Trophoblast cell (in vitro differentiated cells and primary cell): ENCODE measurements at regions not wholly inside any gene's neighbourhood (a gene's known extent, or its start where the extent isn't known, plus 50 kb on each side); places are given as distances from the start of the nearest gene placed in this dataset.

Source experiments
- DNase-seq, 2 donors: peaks; one replicate each; pipeline ENCODE4 v3.0.0-alpha.2; 2016
- H2AFZ ChIP-seq: 2 replicates; pipeline ENCODE4 v1.6.1; 2013; ENCODE audit warnings: low read length, moderate library complexity, mild to moderate bottlenecking; ENCODE audit not compliant: insufficient read depth, poor library complexity
- H2AK5ac ChIP-seq: 2 replicates; pipeline ENCODE4 v1.6.1; 2013; ENCODE audit warnings: mild to moderate bottlenecking, low read length
- H2BK120ac ChIP-seq: 2 replicates; pipeline ENCODE4 v1.6.1; 2013; ENCODE audit warnings: low read length, mild to moderate bottlenecking, moderate library complexity; ENCODE audit not compliant: insufficient read depth, poor library complexity
- H2BK12ac ChIP-seq: 2 replicates; pipeline ENCODE4 v1.6.1; 2013; ENCODE audit warnings: mild to moderate bottlenecking, low read length, moderate library complexity
- H2BK5ac ChIP-seq: 2 replicates; pipeline ENCODE4 v1.6.1; 2013; ENCODE audit warnings: low read length, low read depth, moderate library complexity, mild to moderate bottlenecking; ENCODE audit not compliant: poor library complexity
- H3K14ac ChIP-seq: 2 replicates; pipeline ENCODE4 v1.6.1; 2013; ENCODE audit warnings: mild to moderate bottlenecking, low read length
- H3K18ac ChIP-seq: 2 replicates; pipeline ENCODE4 v1.6.1; 2013; ENCODE audit warnings: mild to moderate bottlenecking, low read length
- H3K23ac ChIP-seq: 2 replicates; pipeline ENCODE4 v1.6.1; 2013; ENCODE audit warnings: low read length
- H3K27ac ChIP-seq: 2 replicates; pipeline ENCODE4 v1.5.1; 2013; ENCODE audit warnings: low read depth, mild to moderate bottlenecking, inconsistent platforms, low read length, moderate library complexity
- H3K27me3 ChIP-seq: 2 replicates; pipeline ENCODE4 v1.6.1; 2013; ENCODE audit warnings: inconsistent platforms, mild to moderate bottlenecking, low read length, moderate library complexity; ENCODE audit not compliant: insufficient read depth
- H3K36me3 ChIP-seq, 2 experiments: 1 replicate in 1 of 2; 2 replicates in 1 of 2; pipeline ENCODE4 v1.6.1; 2013; ENCODE audit warnings: low read length in 2 of 2, mild to moderate bottlenecking in 2 of 2, moderate library complexity in 1 of 2; ENCODE audit not compliant: insufficient read depth in 2 of 2, control insufficient read depth in 1 of 2
- H3K4ac ChIP-seq: 2 replicates; pipeline ENCODE4 v1.6.1; 2013; ENCODE audit warnings: low read depth, mild to moderate bottlenecking, low read length, moderate library complexity
- H3K4me1 ChIP-seq, 2 experiments: 1 replicate in 1 of 2; 2 replicates in 1 of 2; pipeline ENCODE4 v1.6.1; 2013; ENCODE audit warnings: low read length in 2 of 2, mild to moderate bottlenecking in 2 of 2, moderate library complexity in 1 of 2; ENCODE audit not compliant: insufficient read depth in 2 of 2, control insufficient read depth in 1 of 2
- H3K4me2 ChIP-seq: 2 replicates; pipeline ENCODE4 v1.6.1; 2013; ENCODE audit warnings: inconsistent platforms, mild to moderate bottlenecking, low read length, moderate library complexity
- H3K4me3 ChIP-seq: 2 replicates; pipeline ENCODE4 v1.5.1; 2013; ENCODE audit warnings: mild to moderate bottlenecking, low read depth, low read length, inconsistent platforms
- H3K79me1 ChIP-seq: one replicate; pipeline ENCODE4 v1.6.1; 2013; ENCODE audit warnings: low read length
- H3K79me2 ChIP-seq: 2 replicates; pipeline ENCODE4 v1.6.1; 2013; ENCODE audit warnings: low read length, mild to moderate bottlenecking; ENCODE audit not compliant: control insufficient read depth, insufficient read depth, poor library complexity
- H3K9ac ChIP-seq: 2 replicates; pipeline ENCODE4 v1.6.1; 2013; ENCODE audit warnings: mild to moderate bottlenecking, low read length
- H3K9me3 ChIP-seq: 2 replicates; pipeline ENCODE4 v1.6.1; 2013; ENCODE audit warnings: low read depth, mild to moderate bottlenecking, control low read depth, inconsistent platforms, low read length; ENCODE audit not compliant: insufficient read depth
- H4K12ac ChIP-seq: 2 replicates; pipeline ENCODE4 v1.6.1; 2013; ENCODE audit warnings: low read depth, mild to moderate bottlenecking, low read length, moderate library complexity
- H4K8ac ChIP-seq: 2 replicates; pipeline ENCODE4 v1.6.1; 2013; ENCODE audit warnings: low read depth, mild to moderate bottlenecking, low read length, moderate library complexity
- H4K91ac ChIP-seq: one replicate; pipeline ENCODE4 v1.6.1; 2013; ENCODE audit warnings: low read depth, mild to moderate bottlenecking, low read length, moderate library complexity
- WGBS: extraction: QIAGEN DNeasy Blood & Tissue Kit; methylation state at CpG from one replicate; pipeline ENCODE4 v1.1.7; 2013; ENCODE audit warnings: missing lambda C conversion rate; ENCODE audit not compliant: insufficient read length, insufficient coverage; ENCODE audit errors: extremely low coverage; 5-methylcytosine and 5-hydroxymethylcytosine counted together

DNA sequence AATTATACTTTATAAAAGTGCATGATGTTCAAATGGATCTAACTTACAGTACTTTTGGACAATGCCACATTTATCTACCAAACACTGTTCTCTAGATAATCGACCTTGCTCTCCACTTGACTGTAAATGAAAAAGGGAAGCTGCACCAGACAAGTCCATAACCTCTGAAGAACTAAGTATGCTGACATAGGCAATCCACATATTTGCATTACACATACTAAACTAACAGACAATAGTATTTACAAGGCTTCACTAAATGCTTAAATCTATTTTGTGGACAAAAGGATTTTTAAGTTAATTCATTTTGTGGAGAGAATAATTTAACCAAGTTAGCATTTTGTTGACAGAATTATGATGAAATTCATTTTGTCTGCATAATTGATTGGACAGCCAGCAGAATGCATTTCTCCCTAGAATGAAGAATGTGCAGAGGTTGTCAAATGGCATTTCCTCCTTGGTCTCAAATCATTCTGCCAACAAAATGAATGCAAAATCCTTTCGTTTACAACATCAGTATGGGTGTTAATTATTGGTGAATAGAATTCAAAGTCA is 520.9 kb downstream of the CPS1 start:
- no CpG with 5 or more reads among the region's 2 CpGs for WGBS
- no peak overlapping the region for H3K4ac ChIP-seq

GRCh38 chr2:211084352-211084751 is 528.0 kb downstream of the CPS1 start:
- no peak overlapping the region for H2BK12ac ChIP-seq
- H2AFZ ChIP-seq, result no peak overlapping the region
- no peaks in the 10 kb centered on the region for H3K9me3 ChIP-seq
- no peaks in the 10 kb centered on the region for H3K79me1 ChIP-seq
- H3K27me3 ChIP-seq, result no peaks in the 10 kb centered on the region
- no peaks in the 10 kb centered on the region for H3K36me3 ChIP-seq
- H3K9ac ChIP-seq, result no peak overlapping the region
- H3K14ac ChIP-seq, result no peak overlapping the region
- H4K12ac ChIP-seq, result no peak overlapping the region
- WGBS, result no CpG with 5 or more reads among the region's 2 CpGs
- no peak overlapping the region for H4K8ac ChIP-seq
- H4K91ac ChIP-seq, result no peak overlapping the region
- H3K4me1 ChIP-seq, result no peaks in the 10 kb centered on the region
- H3K79me2 ChIP-seq, result no peaks in the 10 kb centered on the region
- H2BK5ac ChIP-seq, result no peak overlapping the region
- no peak for DNase-seq
- no peak overlapping the region for H3K23ac ChIP-seq
- H3K4me2 ChIP-seq, result no peak overlapping the region
- H2AK5ac ChIP-seq, result no peak overlapping the region
- no peak overlapping the region for H3K27ac ChIP-seq
- H3K4me3 ChIP-seq, result no peak overlapping the region
- H3K18ac ChIP-seq, result no peak overlapping the region
- no peak overlapping the region for H3K4ac ChIP-seq
- no peak overlapping the region for H2BK120ac ChIP-seq

More for the DNA sequence above, 520.9 kb downstream of the CPS1 start:
- H3K14ac ChIP-seq, result no peak overlapping the region
- no peak overlapping the region for H4K91ac ChIP-seq
- H2BK120ac ChIP-seq, result no peak overlapping the region
- no peak overlapping the region for H3K4me2 ChIP-seq
- H4K12ac ChIP-seq, result no peak overlapping the region
- H2BK12ac ChIP-seq, result no peak overlapping the region
- H3K4me1 ChIP-seq, result no peaks in the 10 kb centered on the region
- H2BK5ac ChIP-seq, result no peak overlapping the region
- DNase-seq, result no peak
- no peaks in the 10 kb centered on the region for H3K79me2 ChIP-seq
- no peak overlapping the region for H3K18ac ChIP-seq
- H3K9me3 ChIP-seq, result no peaks in the 10 kb centered on the region
- H2AK5ac ChIP-seq, result no peak overlapping the region
- no peak overlapping the region for H3K9ac ChIP-seq
- no peaks in the 10 kb centered on the region for H3K27me3 ChIP-seq
- no peaks in the 10 kb centered on the region for H3K36me3 ChIP-seq
- H3K23ac ChIP-seq, result no peak overlapping the region
- no peak overlapping the region for H3K27ac ChIP-seq
- H3K4me3 ChIP-seq, result no peak overlapping the region
- no peak overlapping the region for H4K8ac ChIP-seq
- no peak overlapping the region for H2AFZ ChIP-seq
- no peaks in the 10 kb centered on the region for H3K79me1 ChIP-seq

- Histone ChIP-seq H3K4ac (no peak overlapping the region), H2AK5ac (no peak overlapping the region), H3K36me3 (no peaks in the 10 kb centered on the region), H3K23ac (no peak overlapping the region), H3K9me3 (no peaks in the 10 kb centered on the region), H2AFZ (no peak overlapping the region), H2BK12ac (no peak overlapping the region), H3K9ac (no peak overlapping the region), H3K18ac (no peak overlapping the region), H4K8ac (no peak overlapping the region), H3K27ac (no peak overlapping the region), H3K79me1 (no peaks in the 10 kb centered on the region), H3K4me1 (no peaks in the 10 kb centered on the region), H4K12ac (no peak overlapping the region), H3K14ac (no peak overlapping the region), H3K79me2 (no peaks in the 10 kb centered on the region), H3K4me2 (no peak overlapping the region), H4K91ac (no peak overlapping the region), H3K27me3 (no peaks in the 10 kb centered on the region), H3K4me3 (no peak overlapping the region), H2BK120ac (no peak overlapping the region), H2BK5ac (no peak overlapping the region)
- no CpG with 5 or more reads among the region's 5 CpGs for WGBS
- DNase-seq, result peak in 1 of 2 donors; percentile 66
Observed at GRCh38 chr2:211085056-211085680, 528.8 kb downstream of the CPS1 start.

GRCh38 chr2:211086049-211086448 is 529.6 kb downstream of the CPS1 start:
- H3K18ac ChIP-seq, result no peak overlapping the region
- no peak for DNase-seq
- H3K79me1 ChIP-seq, result no peaks in the 10 kb centered on the region
- H3K4me2 ChIP-seq, result no peak overlapping the region
- H3K27ac ChIP-seq, result no peak overlapping the region
- no peak overlapping the region for H2AFZ ChIP-seq
- no peak overlapping the region for H3K9ac ChIP-seq
- H3K79me2 ChIP-seq, result no peaks in the 10 kb centered on the region
- no peak overlapping the region for H3K14ac ChIP-seq
- no peaks in the 10 kb centered on the region for H3K4me1 ChIP-seq
- H3K36me3 ChIP-seq, result no peaks in the 10 kb centered on the region
- H3K4me3 ChIP-seq, result no peak overlapping the region
- no peak overlapping the region for H2BK12ac ChIP-seq
- no peak overlapping the region for H4K12ac ChIP-seq
- H4K8ac ChIP-seq, result no peak overlapping the region
- H4K91ac ChIP-seq, result no peak overlapping the region
- H3K23ac ChIP-seq, result no peak overlapping the region
- H3K4ac ChIP-seq, result no peak overlapping the region
- H2BK5ac ChIP-seq, result no peak overlapping the region
- no CpG with 5 or more reads among the region's 3 CpGs for WGBS
- H2AK5ac ChIP-seq, result no peak overlapping the region
- no peak overlapping the region for H2BK120ac ChIP-seq
- H3K9me3 ChIP-seq, result no peaks in the 10 kb centered on the region
- H3K27me3 ChIP-seq, result no peaks in the 10 kb centered on the region
